Kidney (tissue), 13 donors: ENCODE measurements at regions not wholly inside any gene's neighbourhood (a gene's known extent, or its start where the extent isn't known, plus 50 kb on each side); places are given as distances from the start of the nearest gene placed in this dataset.

Source experiments
- DNase-seq, 5 donors: peaks; one replicate each; pipeline ENCODE4 v3.0.0-alpha.2; 2013 to 2020
- FAIRE-seq: peaks from 2 replicates; lab custom pipeline; 2012; peaks lifted over from hg19 to GRCh38; lab: Jason Lieb, UNC
- H3K27ac ChIP-seq, 2 donors: one replicate each; pipeline ENCODE4 v1.7.0; 2013; ENCODE audit warnings: low read depth in 2 of 2, low read length in 2 of 2, inconsistent platforms in 1 of 2
- H3K27me3 ChIP-seq: one replicate; pipeline ENCODE4 v1.7.1; 2013; ENCODE audit warnings: low read length, inconsistent platforms; ENCODE audit not compliant: control insufficient read depth, insufficient read depth
- H3K36me3 ChIP-seq, 3 donors: one replicate each; pipeline versions ENCODE4 v1.7.0 to v1.7.1; 2013; ENCODE audit warnings: low read length in 3 of 3, control low read depth in 1 of 3, inconsistent platforms in 1 of 3; ENCODE audit not compliant: insufficient read depth in 3 of 3, control insufficient read depth in 2 of 3
- H3K4me1 ChIP-seq, 3 donors: one replicate each; pipeline versions ENCODE4 v1.7.0 to v1.7.1; 2013; ENCODE audit warnings: low read length in 3 of 3, inconsistent platforms in 1 of 3, low read depth in 1 of 3; ENCODE audit not compliant: control insufficient read depth in 2 of 3, insufficient read depth in 2 of 3
- H3K4me3 ChIP-seq, 3 donors: one replicate each; pipeline versions ENCODE4 v1.7.0 to v1.8.1; 2013; ENCODE audit warnings: low read length in 3 of 3, control low read depth in 1 of 3, inconsistent platforms in 1 of 3
- H3K9ac ChIP-seq, 3 donors: one replicate each; pipeline versions ENCODE4 v1.7.0 to v1.7.1; 2013; ENCODE audit warnings: low read length in 3 of 3, control low read depth in 1 of 3, inconsistent platforms in 1 of 3
- H3K9me3 ChIP-seq, 3 donors: one replicate each; pipeline versions ENCODE4 v1.7.0 to v1.7.1; 2013; ENCODE audit warnings: low read length in 3 of 3, control low read depth in 1 of 3, inconsistent platforms in 1 of 3; ENCODE audit not compliant: control insufficient read depth in 2 of 3, insufficient read depth in 1 of 3
- intact Hi-C: fragments of 100-400 bp; cut with DNase I; formaldehyde crosslinking; loops from one replicate; pipeline ENCODE4 v1.11.1; 2022
- TF ChIP-seq, protein P1 (sequence below): IDR thresholded peaks from 3 replicates; pipeline ENCODE4 v1.5.1; 2012; ENCODE audit warnings: mild to moderate bottlenecking, moderate library complexity, borderline replicate concordance; ENCODE audit not compliant: insufficient read depth; ENCODE audit errors: extremely low read depth
- donor health status: control.
- donor health status: control.
- donor health status: control.
- donor health status: control.
- donor health status: control.
- donor health status: DM: yes; HTN: yes; CAD: no.
- donor health status: Normal renal cell carcinoma (clear cell type).

GRCh38 chr2:187834787-187835186 is 280.6 kb upstream of the TFPI start:
- FAIRE-seq = no peak

GRCh38 chr2:187838690-187839089 is 284.5 kb upstream of the TFPI start:
- Histone ChIP-seq H3K27ac (no peak overlapping the region), H3K9me3 (no peaks in the 10 kb centered on the region), H3K9ac (no peak overlapping the region), H3K4me3 (no peak overlapping the region), H3K4me1 (no peaks in the 10 kb centered on the region), H3K27me3 (no peaks in the 10 kb centered on the region), H3K36me3 (no peaks in the 10 kb centered on the region)
- TF ChIP-seq, protein P1, sequence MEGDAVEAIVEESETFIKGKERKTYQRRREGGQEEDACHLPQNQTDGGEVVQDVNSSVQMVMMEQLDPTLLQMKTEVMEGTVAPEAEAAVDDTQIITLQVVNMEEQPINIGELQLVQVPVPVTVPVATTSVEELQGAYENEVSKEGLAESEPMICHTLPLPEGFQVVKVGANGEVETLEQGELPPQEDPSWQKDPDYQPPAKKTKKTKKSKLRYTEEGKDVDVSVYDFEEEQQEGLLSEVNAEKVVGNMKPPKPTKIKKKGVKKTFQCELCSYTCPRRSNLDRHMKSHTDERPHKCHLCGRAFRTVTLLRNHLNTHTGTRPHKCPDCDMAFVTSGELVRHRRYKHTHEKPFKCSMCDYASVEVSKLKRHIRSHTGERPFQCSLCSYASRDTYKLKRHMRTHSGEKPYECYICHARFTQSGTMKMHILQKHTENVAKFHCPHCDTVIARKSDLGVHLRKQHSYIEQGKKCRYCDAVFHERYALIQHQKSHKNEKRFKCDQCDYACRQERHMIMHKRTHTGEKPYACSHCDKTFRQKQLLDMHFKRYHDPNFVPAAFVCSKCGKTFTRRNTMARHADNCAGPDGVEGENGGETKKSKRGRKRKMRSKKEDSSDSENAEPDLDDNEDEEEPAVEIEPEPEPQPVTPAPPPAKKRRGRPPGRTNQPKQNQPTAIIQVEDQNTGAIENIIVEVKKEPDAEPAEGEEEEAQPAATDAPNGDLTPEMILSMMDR = no peak
- intact Hi-C loops = no loop called here
- DNase-seq (no peak), FAIRE-seq (no peak)

More at GRCh38 chr2:187834787-187835186, 280.6 kb upstream of the TFPI start:
- no peak for DNase-seq
- Histone ChIP-seq H3K27ac (no peak overlapping the region), H3K9ac (no peak overlapping the region), H3K27me3 (no peaks in the 10 kb centered on the region), H3K9me3 (no peaks in the 10 kb centered on the region), H3K36me3 (no peaks in the 10 kb centered on the region), H3K4me1 (no peaks in the 10 kb centered on the region), H3K4me3 (no peak overlapping the region)
- intact Hi-C loops = no loop called here
- TF ChIP-seq, protein P1 = no peak

- no peak overlapping the region for H3K4me3 ChIP-seq
- no peaks in the 10 kb centered on the region for H3K27me3 ChIP-seq
- no peak for DNase-seq
- TF ChIP-seq, protein P1 = no peak
- intact Hi-C loops = no loop called here
- no peaks in the 10 kb centered on the region for H3K36me3 ChIP-seq
- FAIRE-seq = no peak
- H3K9ac ChIP-seq = no peak overlapping the region
- H3K27ac ChIP-seq = no peak overlapping the region
- no peaks in the 10 kb centered on the region for H3K9me3 ChIP-seq
- no peaks in the 10 kb centered on the region for H3K4me1 ChIP-seq
Measured at GRCh38 chr2:187842315-187842714, 288.1 kb upstream of the TFPI start.
